ENCODE measurements at regions not wholly inside any gene's neighbourhood (a gene's known extent, or its start where the extent isn't known, plus 50 kb on each side); places are given as distances from the start of the nearest gene placed in this dataset.
"Not testable (repeated sequence)": the region's sequence is repeated elsewhere in the genome, so short reads cannot be mapped to it uniquely, and the experiment has no call there.

DNA sequence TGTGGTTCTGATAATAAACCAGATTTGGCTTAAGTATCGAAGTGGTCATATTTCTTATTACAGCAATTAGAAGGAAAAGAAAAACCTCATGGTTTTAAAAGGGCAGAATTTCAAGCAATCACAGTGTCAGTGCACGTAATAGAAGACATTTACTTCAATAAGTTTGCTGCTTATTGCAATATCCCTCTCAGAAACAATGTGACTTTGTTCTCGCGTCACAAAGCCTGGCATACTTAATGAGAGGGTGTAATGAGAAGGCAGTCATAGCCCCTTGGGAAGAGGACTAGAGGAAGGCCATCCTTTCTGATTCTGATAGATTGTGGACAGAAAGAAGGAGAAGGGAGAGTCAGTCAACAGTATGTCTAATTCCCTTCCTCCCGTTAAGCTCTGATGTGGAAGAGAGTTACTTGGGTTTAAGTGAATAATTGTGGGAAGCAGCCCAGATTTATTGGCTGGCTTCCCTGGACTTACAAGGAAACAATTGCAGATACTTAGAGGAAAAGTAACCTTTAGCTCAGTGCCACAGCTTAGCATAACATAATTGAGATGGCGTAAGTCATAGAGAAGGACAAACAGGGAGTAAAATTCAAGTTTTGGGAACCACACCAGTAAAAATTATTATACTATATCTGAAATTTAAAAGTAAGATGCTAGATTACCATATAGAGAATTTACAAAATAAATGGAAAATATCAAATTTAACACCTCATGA lies 738.2 kb downstream of the PRIM2 start:
- TF ChIP-seq, protein P1, sequence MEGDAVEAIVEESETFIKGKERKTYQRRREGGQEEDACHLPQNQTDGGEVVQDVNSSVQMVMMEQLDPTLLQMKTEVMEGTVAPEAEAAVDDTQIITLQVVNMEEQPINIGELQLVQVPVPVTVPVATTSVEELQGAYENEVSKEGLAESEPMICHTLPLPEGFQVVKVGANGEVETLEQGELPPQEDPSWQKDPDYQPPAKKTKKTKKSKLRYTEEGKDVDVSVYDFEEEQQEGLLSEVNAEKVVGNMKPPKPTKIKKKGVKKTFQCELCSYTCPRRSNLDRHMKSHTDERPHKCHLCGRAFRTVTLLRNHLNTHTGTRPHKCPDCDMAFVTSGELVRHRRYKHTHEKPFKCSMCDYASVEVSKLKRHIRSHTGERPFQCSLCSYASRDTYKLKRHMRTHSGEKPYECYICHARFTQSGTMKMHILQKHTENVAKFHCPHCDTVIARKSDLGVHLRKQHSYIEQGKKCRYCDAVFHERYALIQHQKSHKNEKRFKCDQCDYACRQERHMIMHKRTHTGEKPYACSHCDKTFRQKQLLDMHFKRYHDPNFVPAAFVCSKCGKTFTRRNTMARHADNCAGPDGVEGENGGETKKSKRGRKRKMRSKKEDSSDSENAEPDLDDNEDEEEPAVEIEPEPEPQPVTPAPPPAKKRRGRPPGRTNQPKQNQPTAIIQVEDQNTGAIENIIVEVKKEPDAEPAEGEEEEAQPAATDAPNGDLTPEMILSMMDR (IDR thresholded peaks at IDR 0.05 in 4 of 5, conservative IDR thresholded peaks at IDR 0.05 in 1 of 5) = not testable (repeated sequence)
- not testable (repeated sequence) for TF ChIP-seq POLR2A (IDR thresholded peaks at IDR 0.05)

All from gastrocnemius medialis (tissue), 4 donors.